Erythroblast (primary cell): ENCODE measurements at regions not wholly inside any gene's neighbourhood (a gene's known extent, or its start where the extent isn't known, plus 50 kb on each side); places are given as distances from the start of the nearest gene placed in this dataset.
A peak's percentile ranks its signal among the peaks of the same experiment; 100 is the strongest.

ENCODE experiments used
- DNase-seq, 2 experiments: peaks; one replicate each; lab custom pipeline; 2025; lab: John Stamatoyannopoulos, UW
- GATA1 ChIP-seq: IDR thresholded peaks from 2 replicates; pipeline ENCODE4 v1.6.1; 2011; ENCODE audit warnings: low read depth, mild to moderate bottlenecking, control low read depth, low read length, moderate library complexity
- POLR2A ChIP-seq: IDR thresholded peaks from 2 replicates; pipeline ENCODE4 v1.6.1; 2011; ENCODE audit warnings: mild to moderate bottlenecking, low read length

DNA sequence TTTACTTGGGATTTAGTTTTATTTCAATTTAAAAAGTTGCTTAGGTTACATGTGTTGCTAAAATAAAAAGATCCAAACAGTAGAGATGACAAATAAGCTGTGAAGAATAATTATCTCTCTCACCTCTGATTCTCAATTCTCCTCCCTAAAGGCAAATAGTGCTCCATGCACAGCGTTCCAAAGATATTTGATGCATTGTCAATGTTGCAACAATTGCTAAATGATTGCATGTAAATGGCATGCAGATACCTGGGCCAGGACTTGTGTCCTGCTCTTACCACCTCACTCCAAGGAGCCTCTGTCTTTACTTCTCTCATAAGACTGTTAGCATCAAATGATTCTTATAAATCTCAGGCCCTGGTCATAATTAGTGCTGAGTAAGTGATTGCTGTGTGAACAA, 217.7 kb downstream of the SEC23IP start:
- no peak for DNase-seq
- TF ChIP-seq GATA1 = no peak
- TF ChIP-seq POLR2A = no peak

DNA sequence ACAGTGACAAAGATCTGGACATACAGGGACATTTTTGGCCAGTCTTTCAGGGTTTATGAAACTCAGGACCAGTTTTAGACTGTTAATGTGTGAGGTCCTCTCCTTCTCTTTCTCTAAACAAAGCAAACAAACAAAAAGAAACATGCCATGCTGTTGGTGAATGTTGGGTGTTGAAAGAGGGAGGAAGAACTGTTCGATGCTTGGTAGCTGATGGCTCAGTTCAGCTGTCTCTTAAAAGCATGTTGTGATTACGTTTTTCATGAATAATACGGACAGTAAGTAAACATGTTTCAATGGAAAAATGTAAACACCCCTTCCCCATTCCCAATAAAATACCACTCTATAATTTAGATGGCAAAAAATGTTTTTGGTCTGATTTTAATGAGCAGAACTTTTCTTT, 219.1 kb downstream of the SEC23IP start:
- DNase-seq = no peak
- TF ChIP-seq GATA1 (no peak), POLR2A (no peak)

DNA sequence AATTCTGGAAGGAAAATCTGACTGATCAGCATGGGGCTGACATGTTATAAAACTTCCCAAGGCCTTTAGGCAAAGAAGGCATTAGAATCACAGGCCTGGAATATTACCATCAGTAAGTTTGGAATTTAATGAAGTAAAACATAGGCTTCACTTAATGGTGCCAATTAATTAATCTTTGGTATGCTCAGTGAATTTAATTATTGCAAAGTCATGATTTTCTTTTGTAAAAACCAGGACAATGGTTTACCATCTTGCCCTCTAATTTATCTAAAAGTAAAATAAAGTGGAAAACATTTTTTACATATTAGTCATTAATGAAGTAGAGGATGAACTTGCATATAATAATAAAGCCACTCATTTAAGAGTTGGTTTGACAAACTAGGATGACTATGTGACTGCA, 220.3 kb downstream of the SEC23IP start:
- no peak for DNase-seq
- TF ChIP-seq POLR2A (no peak), GATA1 (no peak)

DNA sequence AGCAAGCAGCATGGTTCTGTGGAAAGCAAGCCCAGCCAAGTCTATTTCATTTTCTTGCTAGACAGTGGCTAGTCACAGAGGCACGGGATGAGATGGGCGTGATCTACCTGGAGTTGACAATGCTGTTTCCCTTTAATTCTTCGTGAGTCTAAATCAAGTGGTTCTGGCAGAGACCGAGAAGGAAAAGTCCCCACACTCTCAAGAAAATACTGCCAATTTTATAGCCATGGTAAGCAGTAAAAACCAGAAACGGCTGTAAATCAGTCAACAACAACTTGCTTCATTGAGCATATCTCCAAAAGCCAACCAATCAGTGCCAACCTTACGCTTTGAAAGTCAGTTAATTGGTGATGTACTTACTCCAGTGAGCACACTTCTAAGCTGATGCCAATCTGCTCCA, 223.4 kb downstream of the SEC23IP start:
- DNase-seq = no peak
- no peak for TF ChIP-seq GATA1
- TF ChIP-seq POLR2A = no peak

DNA sequence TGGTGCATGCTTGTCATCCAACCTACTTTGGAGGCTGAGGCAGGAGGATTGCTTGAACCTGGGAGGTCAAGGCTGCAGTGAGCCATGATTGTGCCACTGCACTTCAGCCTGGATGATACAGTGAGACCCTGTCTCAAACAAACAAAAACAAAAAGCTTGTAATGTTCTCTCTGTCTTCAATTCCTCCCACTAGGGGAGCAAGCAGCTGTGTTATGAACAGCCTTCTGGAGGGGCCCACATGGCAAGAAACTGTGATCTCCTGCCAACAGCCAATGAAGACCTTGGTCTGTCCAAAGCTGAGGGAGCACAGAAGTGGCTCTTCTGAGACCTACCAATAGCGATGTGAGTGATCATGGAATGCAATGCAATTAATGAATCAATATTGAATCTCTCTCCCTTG, 229.2 kb downstream of the SEC23IP start:
- TF ChIP-seq GATA1 (no peak), POLR2A (no peak)
- DNase-seq = no peak

DNA sequence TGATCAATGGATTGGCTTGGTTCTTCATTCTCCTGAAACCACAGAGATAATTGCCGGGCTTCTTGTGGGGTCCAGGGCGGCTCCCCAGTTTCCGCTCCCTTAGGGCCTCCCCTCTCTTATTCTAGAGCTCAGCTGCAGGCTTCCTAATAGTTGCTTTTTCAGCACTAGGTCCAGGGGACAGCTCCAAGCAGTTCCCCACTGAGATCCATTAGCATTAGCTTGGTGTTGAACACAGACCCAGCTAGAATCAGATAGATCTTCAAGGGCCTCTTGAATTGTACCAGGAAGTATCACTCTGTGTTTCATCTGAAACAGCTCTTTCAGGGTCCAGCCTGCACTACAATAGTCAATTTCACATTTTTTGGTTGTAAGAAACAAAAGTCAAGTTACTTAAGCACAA, 238.7 kb downstream of the SEC23IP start:
- DNase-seq = peak; percentile 12 to 19

DNA sequence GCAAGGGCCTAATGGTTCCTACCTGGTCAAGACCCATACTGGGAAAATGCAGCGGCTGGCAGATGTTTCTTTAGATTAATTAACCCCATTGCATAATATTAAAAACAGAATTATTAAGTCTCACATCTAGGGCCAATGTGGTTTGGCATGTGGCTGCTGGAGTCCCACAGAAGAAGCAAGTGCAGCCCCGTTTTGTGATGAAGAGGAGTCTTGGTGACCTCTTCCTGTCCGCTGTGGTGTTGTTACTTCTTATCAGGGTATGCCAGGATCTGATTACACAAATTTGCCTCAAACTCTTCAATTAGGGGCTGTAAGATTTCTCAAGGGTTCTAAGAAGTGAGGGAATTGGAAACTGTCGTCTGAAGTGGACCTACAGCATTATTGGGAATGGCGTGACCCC, 240.3 kb downstream of the SEC23IP start:
- no peak for TF ChIP-seq POLR2A
- no peak for TF ChIP-seq GATA1
- no peak for DNase-seq

More for the DNA sequence above, 238.7 kb downstream of the SEC23IP start:
- no peak for TF ChIP-seq POLR2A
- no peak for TF ChIP-seq GATA1

DNA sequence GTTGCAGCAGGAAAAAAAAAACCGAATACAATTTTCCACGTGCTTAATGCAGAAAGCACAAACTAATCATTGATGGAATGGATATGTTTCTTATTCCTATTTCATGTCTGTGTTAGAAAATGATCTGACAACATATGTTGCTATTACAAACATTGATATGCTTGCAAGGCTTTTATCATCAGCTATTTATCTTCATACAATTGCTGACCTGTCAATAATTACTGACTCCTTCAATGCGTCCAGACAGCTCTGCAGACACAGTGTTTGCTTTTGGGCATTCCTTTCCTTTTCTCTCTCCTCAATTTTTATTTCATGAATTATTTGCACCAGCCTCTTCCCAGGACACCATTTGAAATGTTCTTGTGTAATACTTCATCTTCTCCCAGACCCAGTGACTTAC, 246.2 kb downstream of the SEC23IP start:
- TF ChIP-seq GATA1 (no peak), POLR2A (no peak)
- DNase-seq = no peak

DNA sequence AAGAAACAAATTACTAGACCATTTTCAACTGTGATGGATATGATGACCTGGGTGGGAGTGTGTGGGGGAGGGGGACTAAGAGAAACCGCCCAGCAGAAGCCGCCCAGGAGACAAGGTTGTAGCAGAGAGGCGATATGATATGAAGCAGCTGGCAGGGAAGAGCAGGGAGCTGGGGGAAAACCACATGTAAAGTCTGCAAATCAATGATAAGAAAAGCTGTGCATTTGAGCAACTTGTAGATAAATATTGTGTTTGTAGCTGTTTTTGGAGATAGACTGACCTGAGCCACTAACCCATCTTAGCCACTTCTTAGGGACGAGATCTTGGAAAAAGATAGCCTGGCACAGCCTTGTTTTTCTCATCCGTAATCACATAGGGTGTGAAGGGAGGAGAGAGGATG, 252.6 kb downstream of the SEC23IP start:
- TF ChIP-seq POLR2A (no peak), GATA1 (no peak)
- DNase-seq = peak; percentile 65 to 85

DNA sequence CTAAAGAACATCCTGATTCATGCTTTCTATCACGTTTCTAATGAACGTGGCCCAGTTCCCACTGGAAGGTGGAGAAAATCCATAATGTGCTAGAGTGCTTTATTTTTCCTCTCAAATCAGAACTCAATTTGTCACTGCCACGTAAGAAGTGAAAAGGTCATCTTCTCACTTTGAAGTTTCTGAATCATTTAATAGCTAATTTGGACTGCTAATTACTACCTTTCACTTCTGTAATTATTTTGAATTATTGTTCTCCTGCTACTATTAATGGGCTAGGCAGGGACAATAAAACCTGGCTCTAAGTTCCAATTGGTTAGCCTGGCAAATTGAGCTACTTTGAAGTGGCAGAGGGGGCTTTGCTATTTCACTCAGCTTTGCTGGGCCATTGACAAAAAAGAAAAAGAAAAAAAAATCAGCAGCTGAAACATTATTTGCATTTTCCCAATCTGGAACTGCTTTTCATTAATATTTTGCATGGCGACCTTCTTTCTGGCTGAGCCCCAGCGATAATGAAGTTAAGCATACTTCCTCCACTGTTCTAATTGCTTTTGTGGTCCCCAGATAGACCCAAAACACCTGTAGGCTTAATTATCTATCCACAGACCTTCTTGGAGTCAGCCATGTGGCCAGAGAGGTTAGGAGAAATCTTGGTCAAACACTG, 264.2 kb downstream of the SEC23IP start:
- no peak for DNase-seq

DNA sequence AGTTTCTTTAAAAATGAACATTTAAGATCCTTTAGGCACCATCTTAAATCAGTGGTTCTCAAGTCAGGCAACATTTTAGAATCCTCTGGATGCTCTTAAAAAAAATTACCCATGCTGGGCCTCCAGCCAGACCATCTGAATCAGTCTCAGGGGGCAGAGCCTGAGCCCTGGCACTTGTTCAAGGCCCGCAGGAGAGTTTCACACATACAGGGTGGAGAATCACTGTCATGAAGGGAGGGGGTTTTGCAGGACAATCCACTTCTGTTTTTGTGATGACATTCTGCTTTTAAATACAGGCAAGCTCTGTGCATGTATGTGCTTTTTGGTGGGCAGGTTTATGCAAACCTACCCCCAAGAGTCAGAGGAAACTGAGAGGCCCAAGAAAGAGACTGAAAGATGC, 268.6 kb downstream of the SEC23IP start:
- DNase-seq = no peak
- TF ChIP-seq GATA1 (no peak), POLR2A (no peak)

More for the DNA sequence above, 264.2 kb downstream of the SEC23IP start:
- TF ChIP-seq GATA1 = no peak
- no peak for TF ChIP-seq POLR2A

DNA sequence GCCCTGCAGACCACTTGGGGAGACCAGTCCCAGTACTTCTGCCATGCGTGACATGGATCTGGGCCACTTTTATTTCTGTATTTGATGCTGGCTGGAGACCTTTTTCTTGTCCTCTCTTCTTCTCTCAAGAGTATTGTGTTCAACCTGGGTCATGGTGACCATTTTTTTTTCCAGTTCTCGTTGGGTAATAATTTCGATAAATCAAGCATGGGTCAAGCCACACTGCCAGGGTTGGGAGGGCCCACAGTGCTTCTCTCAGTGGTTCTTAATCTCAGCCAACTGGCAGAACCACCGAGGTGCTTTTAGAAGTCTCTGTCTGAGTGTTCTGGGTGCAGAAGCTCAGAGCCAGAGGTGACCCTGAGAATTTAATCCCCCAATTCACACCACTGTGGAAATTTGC, 269.9 kb downstream of the SEC23IP start:
- no peak for DNase-seq

DNA sequence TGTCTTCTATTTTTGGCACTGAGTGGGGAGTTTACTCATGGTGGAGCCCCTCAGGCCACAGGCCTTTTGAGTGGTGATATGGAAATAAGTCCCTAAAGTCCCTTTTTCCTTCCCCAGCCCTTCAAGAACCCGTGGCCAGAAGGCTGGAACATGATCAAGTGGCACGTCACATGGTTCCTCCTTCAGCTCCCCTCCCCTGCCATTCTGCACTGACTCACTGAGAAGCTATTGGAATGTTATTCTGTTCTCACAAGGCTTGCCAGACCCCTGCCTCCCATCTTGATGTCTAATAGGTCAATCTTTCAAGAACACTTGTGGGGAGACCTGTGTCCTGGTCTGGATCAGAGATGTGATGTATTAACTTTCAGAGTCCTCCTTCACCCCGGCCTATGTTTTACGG, 279.8 kb downstream of the SEC23IP start:
- DNase-seq = no peak
- TF ChIP-seq POLR2A = no peak
- TF ChIP-seq GATA1 = no peak

More for the DNA sequence above, 269.9 kb downstream of the SEC23IP start:
- no peak for TF ChIP-seq POLR2A

DNA sequence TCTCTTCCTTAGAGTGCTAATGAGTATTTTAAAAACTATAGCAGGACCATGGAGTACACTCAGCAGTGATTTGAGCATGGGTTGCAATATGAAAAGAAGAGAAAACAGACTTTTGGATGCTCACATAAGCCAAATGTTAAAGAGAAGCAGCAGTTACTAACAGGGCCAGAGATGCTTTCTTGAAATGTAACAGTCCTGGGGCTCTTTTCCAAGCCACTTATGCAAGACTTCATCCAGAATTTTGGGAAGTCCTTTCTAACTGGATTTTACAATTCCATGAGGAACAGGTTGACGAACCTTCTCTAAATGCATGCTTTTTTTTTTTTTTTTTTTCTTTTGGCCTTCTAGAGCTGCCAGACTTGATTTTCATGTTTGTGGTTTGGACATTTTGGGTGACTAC, 282.0 kb downstream of the SEC23IP start:
- no peak for TF ChIP-seq GATA1
- no peak for TF ChIP-seq POLR2A

DNA sequence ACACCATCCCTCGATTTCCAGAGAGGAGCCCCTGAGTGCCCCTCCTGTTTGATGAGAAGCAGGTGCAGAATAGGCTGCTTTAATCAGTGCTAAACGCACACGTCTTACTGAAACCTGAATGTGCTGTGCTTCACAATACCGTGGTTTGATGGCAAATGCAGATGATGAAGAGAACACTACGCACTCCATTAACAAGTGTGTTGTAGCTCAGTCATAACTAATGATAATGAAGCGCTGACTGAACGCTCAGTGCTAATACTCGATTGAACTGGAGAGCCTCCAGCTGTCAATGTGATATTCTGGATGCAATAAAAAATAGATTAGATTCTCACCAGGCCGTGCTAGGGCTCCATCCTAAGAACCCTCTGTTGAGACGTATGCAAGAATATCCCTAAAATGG, 279.7 kb upstream of the PLPP4 start:
- TF ChIP-seq GATA1 (no peak), POLR2A (no peak)

More for the DNA sequence above, 282.0 kb downstream of the SEC23IP start:
- no peak for DNase-seq

DNA sequence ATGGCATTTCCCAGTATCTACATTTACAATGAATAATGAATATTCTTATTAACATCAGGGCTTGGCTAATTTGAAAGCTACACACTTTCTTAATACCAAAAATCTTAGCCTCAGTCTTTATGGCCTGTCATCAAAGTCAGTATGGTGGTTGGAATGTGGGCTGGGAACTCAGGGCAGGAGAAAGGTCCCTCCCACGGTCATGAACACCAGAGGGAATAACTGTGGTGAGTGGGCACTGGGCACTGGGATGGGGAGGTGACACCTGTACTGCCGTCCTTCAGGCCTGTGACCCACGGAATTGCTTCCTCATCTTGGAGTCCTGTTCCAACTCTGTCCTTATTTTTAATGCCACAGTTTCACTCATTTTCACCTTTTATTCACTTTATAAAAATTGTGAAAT, 276.9 kb upstream of the PLPP4 start:
- DNase-seq = no peak
- TF ChIP-seq GATA1 (no peak), POLR2A (no peak)

More for the DNA sequence above, 279.7 kb upstream of the PLPP4 start:
- DNase-seq = no peak
